Activated naive CD8-positive, alpha-beta T cell treated with anti-CD3 and anti-CD28 coated beads, Interleukin-2, amount 50 U/mL, for 24 hours (primary cell): ENCODE measurements at regions not wholly inside any gene's neighbourhood (a gene's known extent, or its start where the extent isn't known, plus 50 kb on each side); places are given as distances from the start of the nearest gene placed in this dataset.

Experiments
- ATAC-seq: fragments of 150-1000 bp; cut with Tn5 transposase; one replicate; pipeline ENCODE4 v1.10.0; 2021
- DNase-seq: peaks from one replicate; pipeline ENCODE4 v3.0.0; 2021
- H3K27ac Mint-ChIP-seq: one replicate; pipeline ENCODE4 v1.8.0; 2021; ENCODE audit warnings: mild to moderate bottlenecking, mixed read lengths
- H3K27me3 Mint-ChIP-seq: one replicate; pipeline ENCODE4 v1.8.0; 2021; ENCODE audit warnings: mixed read lengths
- H3K36me3 Mint-ChIP-seq: one replicate; pipeline ENCODE4 v1.8.0; 2021; ENCODE audit warnings: low read depth, mixed read lengths
- H3K4me1 Mint-ChIP-seq: one replicate; pipeline ENCODE4 v1.8.0; 2021; ENCODE audit warnings: mixed read lengths
- H3K4me3 Mint-ChIP-seq: one replicate; pipeline ENCODE4 v1.8.0; 2021; ENCODE audit warnings: mild to moderate bottlenecking, moderate library complexity, mixed read lengths
- H3K9me3 Mint-ChIP-seq: one replicate; pipeline ENCODE4 v1.8.0; 2021; ENCODE audit warnings: mixed read lengths

- DNase-seq (no peak), ATAC-seq (no peak)
- H3K27me3 Mint-ChIP-seq: peaks cover 11% of the 10 kb centered on the region
- H3K27ac Mint-ChIP-seq: no peak overlapping the region
- H3K9me3 Mint-ChIP-seq: peaks cover 10% of the 10 kb centered on the region
- no peaks in the 10 kb centered on the region for H3K36me3 Mint-ChIP-seq
- no peak overlapping the region for H3K4me3 Mint-ChIP-seq
- H3K4me1 Mint-ChIP-seq: no peaks in the 10 kb centered on the region
Observed at GRCh38 chr16:26189536-26189935, 497.8 kb downstream of the HS3ST4 start.

GRCh38 chr16:26194526-26194925 is 502.8 kb downstream of the HS3ST4 start:
- ATAC-seq (no peak), DNase-seq (no peak)
- peaks cover 11% of the 10 kb centered on the region for H3K27me3 Mint-ChIP-seq
- peaks cover 10% of the 10 kb centered on the region for H3K9me3 Mint-ChIP-seq
- H3K4me1 Mint-ChIP-seq: no peaks in the 10 kb centered on the region
- no peak overlapping the region for H3K4me3 Mint-ChIP-seq
- H3K36me3 Mint-ChIP-seq: no peaks in the 10 kb centered on the region
- H3K27ac Mint-ChIP-seq: no peak overlapping the region

- Mint-ChIP-seq H3K4me1 (no peaks in the 10 kb centered on the region), H3K27ac (no peak overlapping the region), H3K9me3 (peaks cover 10% of the 10 kb centered on the region), H3K4me3 (no peak overlapping the region), H3K36me3 (no peaks in the 10 kb centered on the region), H3K27me3 (peaks cover 11% of the 10 kb centered on the region)
- DNase-seq (no peak), ATAC-seq (no peak)
Observed at GRCh38 chr16:26195225-26195624, 503.5 kb downstream of the HS3ST4 start.

GRCh38 chr16:26196310-26196709 is 504.6 kb downstream of the HS3ST4 start:
- Mint-ChIP-seq H3K4me1 (no peaks in the 10 kb centered on the region), H3K4me3 (no peak overlapping the region), H3K9me3 (peaks cover 6% of the 10 kb centered on the region), H3K36me3 (no peaks in the 10 kb centered on the region), H3K27me3 (peaks cover 6% of the 10 kb centered on the region), H3K27ac (no peak overlapping the region)
- DNase-seq: no peak
- no peak for ATAC-seq

GRCh38 chr16:26196802-26197201 is 505.0 kb downstream of the HS3ST4 start:
- DNase-seq (no peak), ATAC-seq (no peak)
- Mint-ChIP-seq H3K4me3 (no peak overlapping the region), H3K27me3 (peaks cover 5% of the 10 kb centered on the region), H3K4me1 (no peaks in the 10 kb centered on the region), H3K27ac (no peak overlapping the region), H3K36me3 (no peaks in the 10 kb centered on the region), H3K9me3 (peaks cover 5% of the 10 kb centered on the region)

- no peak overlapping the region for H3K4me3 Mint-ChIP-seq
Observed at GRCh38 chr16:26197707-26198106, 505.9 kb downstream of the HS3ST4 start.

GRCh38 chr16:26198221-26198620 is 506.5 kb downstream of the HS3ST4 start:
- peaks cover 5% of the 10 kb centered on the region for H3K27me3 Mint-ChIP-seq
- H3K4me3 Mint-ChIP-seq: no peak overlapping the region

More at GRCh38 chr16:26197707-26198106, 505.9 kb downstream of the HS3ST4 start:
- ATAC-seq: no peak
- Mint-ChIP-seq H3K36me3 (no peaks in the 10 kb centered on the region), H3K27me3 (peaks cover 5% of the 10 kb centered on the region), H3K4me1 (no peaks in the 10 kb centered on the region), H3K27ac (no peak overlapping the region), H3K9me3 (peaks cover 5% of the 10 kb centered on the region)
- no peak for DNase-seq

GRCh38 chr16:26204138-26204537 is 512.4 kb downstream of the HS3ST4 start:
- no peak overlapping the region for H3K27ac Mint-ChIP-seq
- DNase-seq (no peak), ATAC-seq (no peak)
- H3K27me3 Mint-ChIP-seq: peaks cover 4% of the 10 kb centered on the region
- no peaks in the 10 kb centered on the region for H3K9me3 Mint-ChIP-seq
- no peaks in the 10 kb centered on the region for H3K36me3 Mint-ChIP-seq
- H3K4me3 Mint-ChIP-seq: no peak overlapping the region
- peaks cover 2% of the 10 kb centered on the region for H3K4me1 Mint-ChIP-seq

More at GRCh38 chr16:26198221-26198620, 506.5 kb downstream of the HS3ST4 start:
- ATAC-seq: no peak
- H3K9me3 Mint-ChIP-seq: peaks cover 5% of the 10 kb centered on the region
- H3K27ac Mint-ChIP-seq: no peak overlapping the region
- no peak for DNase-seq
- no peaks in the 10 kb centered on the region for H3K36me3 Mint-ChIP-seq
- no peaks in the 10 kb centered on the region for H3K4me1 Mint-ChIP-seq

- Mint-ChIP-seq H3K9me3 (no peaks in the 10 kb centered on the region), H3K4me1 (no peaks in the 10 kb centered on the region), H3K27me3 (peaks cover 9% of the 10 kb centered on the region), H3K4me3 (no peak overlapping the region), H3K27ac (no peak overlapping the region), H3K36me3 (no peaks in the 10 kb centered on the region)
- ATAC-seq: no peak
- no peak for DNase-seq
Observed at GRCh38 chr16:26211542-26211941, 519.8 kb downstream of the HS3ST4 start.

GRCh38 chr16:26212599-26212998 is 520.8 kb downstream of the HS3ST4 start:
- H3K36me3 Mint-ChIP-seq: no peaks in the 10 kb centered on the region

GRCh38 chr16:26214581-26215174 is 522.9 kb downstream of the HS3ST4 start:
- peaks cover 11% of the 10 kb centered on the region for H3K27me3 Mint-ChIP-seq
- ATAC-seq (no peak), DNase-seq (no peak)
- no peaks in the 10 kb centered on the region for H3K36me3 Mint-ChIP-seq
- H3K4me1 Mint-ChIP-seq: no peaks in the 10 kb centered on the region
- H3K4me3 Mint-ChIP-seq: no peak overlapping the region
- no peaks in the 10 kb centered on the region for H3K9me3 Mint-ChIP-seq
- H3K27ac Mint-ChIP-seq: no peak overlapping the region

More at GRCh38 chr16:26212599-26212998, 520.8 kb downstream of the HS3ST4 start:
- Mint-ChIP-seq H3K27ac (no peak overlapping the region), H3K9me3 (no peaks in the 10 kb centered on the region), H3K4me1 (no peaks in the 10 kb centered on the region), H3K4me3 (no peak overlapping the region), H3K27me3 (peaks cover 9% of the 10 kb centered on the region)
- DNase-seq: no peak
- no peak for ATAC-seq

- ATAC-seq (no peak), DNase-seq (no peak)
- Mint-ChIP-seq H3K4me1 (peaks cover 5% of the 10 kb centered on the region), H3K36me3 (no peaks in the 10 kb centered on the region), H3K27ac (no peak overlapping the region), H3K4me3 (no peak overlapping the region), H3K27me3 (peaks cover 9% of the 10 kb centered on the region), H3K9me3 (no peaks in the 10 kb centered on the region)
Observed at GRCh38 chr16:26220894-26221293, 529.1 kb downstream of the HS3ST4 start.

GRCh38 chr16:26231647-26232046 is 539.9 kb downstream of the HS3ST4 start:
- no peaks in the 10 kb centered on the region for H3K4me1 Mint-ChIP-seq
- no peaks in the 10 kb centered on the region for H3K9me3 Mint-ChIP-seq
- DNase-seq (no peak), ATAC-seq (no peak)
- H3K27me3 Mint-ChIP-seq: no peaks in the 10 kb centered on the region
- H3K27ac Mint-ChIP-seq: no peak overlapping the region
- no peaks in the 10 kb centered on the region for H3K36me3 Mint-ChIP-seq
- H3K4me3 Mint-ChIP-seq: no peak overlapping the region

GRCh38 chr16:26240807-26241206 is 549.0 kb downstream of the HS3ST4 start:
- no peaks in the 10 kb centered on the region for H3K4me1 Mint-ChIP-seq
- H3K27me3 Mint-ChIP-seq: peaks cover 3% of the 10 kb centered on the region
- H3K27ac Mint-ChIP-seq: no peak overlapping the region
- H3K4me3 Mint-ChIP-seq: no peak overlapping the region
- ATAC-seq (no peak), DNase-seq (no peak)
- H3K9me3 Mint-ChIP-seq: peaks cover 24% of the 10 kb centered on the region
- H3K36me3 Mint-ChIP-seq: no peaks in the 10 kb centered on the region

- Mint-ChIP-seq H3K4me1 (no peaks in the 10 kb centered on the region), H3K36me3 (no peaks in the 10 kb centered on the region), H3K4me3 (no peak overlapping the region), H3K27ac (no peak overlapping the region), H3K27me3 (peaks cover 2% of the 10 kb centered on the region), H3K9me3 (peaks cover 31% of the 10 kb centered on the region)
- DNase-seq: no peak
- no peak for ATAC-seq
Observed at GRCh38 chr16:26247063-26247462, 555.3 kb downstream of the HS3ST4 start.

- no peak for ATAC-seq
- Mint-ChIP-seq H3K36me3 (no peaks in the 10 kb centered on the region), H3K9me3 (peaks cover 20% of the 10 kb centered on the region), H3K4me1 (peaks cover 7% of the 10 kb centered on the region), H3K27ac (no peak overlapping the region), H3K27me3 (peaks cover 4% of the 10 kb centered on the region), H3K4me3 (no peak overlapping the region)
- no peak for DNase-seq
Observed at GRCh38 chr16:26252598-26252997, 560.8 kb downstream of the HS3ST4 start.
